B cell (primary cell): ENCODE measurements at regions not wholly inside any gene's neighbourhood (a gene's known extent, or its start where the extent isn't known, plus 50 kb on each side); places are given as distances from the start of the nearest gene placed in this dataset.
A peak's percentile ranks its signal among the peaks of the same experiment; 100 is the strongest.

ENCODE experiments used
- ATAC-seq: fragments of 200-7000 bp; cut with Tn5 transposase; one replicate; pipeline ENCODE4 v1.10.0; 2021; ENCODE audit warnings: low read depth, mild to moderate bottlenecking, moderate number of reproducible peaks, moderate library complexity
- CTCF ChIA-PET: fragments of 350-600 bp; sonication (Branson Sonifier 250); formaldehyde crosslinking; loops from one replicate; lab custom pipeline; 2021; ENCODE audit warnings: antibody characterized with exemption, inconsistent platforms; lab: Charles Lee
- POLR2A ChIA-PET: fragments of 350-600 bp; sonication (Branson Sonifier 250); formaldehyde crosslinking; loops from one replicate; lab custom pipeline; 2021; ENCODE audit warnings: antibody characterized with exemption; lab: Charles Lee
- DNase-seq: peaks from one replicate; pipeline ENCODE4 v3.0.0; 2013
- H2AFZ ChIP-seq: 2 replicates; pipeline ENCODE4 v1.6.1; 2012; ENCODE audit warnings: mild to moderate bottlenecking, low read depth, low read length; ENCODE audit not compliant: insufficient read depth, poor library complexity, severe bottlenecking
- H3K27ac ChIP-seq, 2 donors: 1 replicate in 1 of 2; 2 replicates in 1 of 2; pipeline ENCODE4 v1.5.1; 2012 to 2013; ENCODE audit warnings: low read length in 2 of 2, mild to moderate bottlenecking in 2 of 2, moderate library complexity in 1 of 2
- H3K27me3 ChIP-seq, 4 experiments: fragments of 200-600 bp in 1 of 4; sonication (generic) in 1 of 4; replicated peaks in 1 of 4; 1 replicate in 2 of 4; 2 replicates in 2 of 4; pipeline versions ENCODE4 v1.6.1 to v1.7.0; 2013 to 2016; ENCODE audit warnings: low read length in 3 of 4, mild to moderate bottlenecking in 2 of 4, mixed read lengths in 1 of 4, moderate library complexity in 1 of 4; ENCODE audit not compliant: insufficient read depth in 4 of 4, control insufficient read depth in 3 of 4; ENCODE audit errors: control extremely low read depth in 1 of 4
- H3K36me3 ChIP-seq, 2 experiments: replicated peaks in 1 of 2; 1 replicate in 1 of 2; 2 replicates in 1 of 2; pipeline versions ENCODE4 v1.6.1 to v1.7.1; 2013; ENCODE audit warnings: low read length in 1 of 2; ENCODE audit not compliant: insufficient read depth in 2 of 2, control insufficient read depth in 1 of 2; ENCODE audit errors: control extremely low read depth in 1 of 2, extremely low read depth in 1 of 2
- H3K4me1 ChIP-seq, 2 donors: fragments of 200-600 bp in 1 of 2; sonication (generic) in 1 of 2; 1 replicate in 1 of 2; 2 replicates in 1 of 2; pipeline versions ENCODE4 v1.5.1 to v1.6.1; 2013 to 2017; ENCODE audit warnings: low read length in 2 of 2; ENCODE audit not compliant: control insufficient read depth in 2 of 2, insufficient read depth in 2 of 2
- H3K4me2 ChIP-seq: replicated peaks from 2 replicates; pipeline ENCODE3; 2012; ENCODE audit warnings: mild to moderate bottlenecking, low read depth, low read length; ENCODE audit not compliant: poor library complexity, severe bottlenecking
- H3K4me3 ChIP-seq, 5 experiments: fragments of 200-600 bp in 1 of 5; sonication (generic) in 1 of 5; 1 replicate in 3 of 5; 2 replicates in 2 of 5; pipeline versions ENCODE4 v1.5.1 to v1.7.0; 2011 to 2016; ENCODE audit warnings: low read length in 4 of 5, mild to moderate bottlenecking in 4 of 5, low read depth in 2 of 5, control low read depth in 1 of 5, moderate library complexity in 1 of 5; ENCODE audit not compliant: insufficient read depth in 1 of 5; ENCODE audit errors: control extremely low read depth in 1 of 5, extremely low read depth in 1 of 5
- H3K79me2 ChIP-seq: fragments of 200-600 bp; sonication (generic); one replicate; pipeline ENCODE4 v1.6.0; 2016; ENCODE audit warnings: low read length; ENCODE audit not compliant: control insufficient read depth, insufficient read depth
- H3K9ac ChIP-seq: fragments of 200-600 bp; sonication (generic); 2 replicates; pipeline ENCODE4 v1.6.1; 2017; ENCODE audit warnings: mild to moderate bottlenecking, low read length, moderate library complexity
- H3K9me3 ChIP-seq, 3 donors: one replicate each; pipeline versions ENCODE4 v1.6.1 to v1.7.1; 2013; ENCODE audit warnings: low read length in 2 of 3; ENCODE audit not compliant: control insufficient read depth in 2 of 3, insufficient read depth in 1 of 3; ENCODE audit errors: control extremely low read depth in 1 of 3
- H4K20me1 ChIP-seq: 2 replicates; pipeline ENCODE4 v1.6.0; 2012; ENCODE audit warnings: mild to moderate bottlenecking, low read length; ENCODE audit not compliant: insufficient read depth, control insufficient read depth, poor library complexity, severe bottlenecking
- H3K27ac Mint-ChIP-seq: one replicate; pipeline ENCODE4 v1.8.0; 2021; ENCODE audit warnings: mixed read lengths
- H3K27me3 Mint-ChIP-seq: one replicate; pipeline ENCODE4 v1.8.0; 2021; ENCODE audit warnings: mixed read lengths
- H3K4me1 Mint-ChIP-seq: one replicate; pipeline ENCODE4 v1.8.0; 2021; ENCODE audit warnings: mixed read lengths
- H3K4me3 Mint-ChIP-seq: one replicate; pipeline ENCODE4 v1.8.0; 2021; ENCODE audit warnings: mixed read lengths
- H3K9me3 Mint-ChIP-seq: one replicate; pipeline ENCODE4 v1.8.0; 2022; ENCODE audit warnings: mixed read lengths; ENCODE audit not compliant: insufficient read depth
- EZH2 ChIP-seq: IDR thresholded peaks from 2 replicates; pipeline ENCODE4 v1.6.1; 2012; ENCODE audit warnings: borderline replicate concordance, low read depth, mild to moderate bottlenecking, moderate library complexity, low read length; ENCODE audit not compliant: insufficient read depth, poor library complexity, severe bottlenecking
- WGBS: methylation state at CpG from one replicate; pipeline ENCODE4 v1.1.5; 2013; ENCODE audit warnings: missing lambda C conversion rate; ENCODE audit not compliant: insufficient coverage; 5-methylcytosine and 5-hydroxymethylcytosine counted together
- intact Hi-C: fragments of 100-400 bp; cut with micrococcal nuclease; formaldehyde crosslinking; loops from one replicate; pipeline ENCODE4 v1.10.0; 2022
- TF ChIP-seq, protein P1 (sequence below): fragments of 200-600 bp; IDR thresholded peaks from one replicate; pipeline ENCODE4 v1.8.0; 2022; ENCODE audit warnings: antibody characterized with exemption, mild to moderate bottlenecking

DNA sequence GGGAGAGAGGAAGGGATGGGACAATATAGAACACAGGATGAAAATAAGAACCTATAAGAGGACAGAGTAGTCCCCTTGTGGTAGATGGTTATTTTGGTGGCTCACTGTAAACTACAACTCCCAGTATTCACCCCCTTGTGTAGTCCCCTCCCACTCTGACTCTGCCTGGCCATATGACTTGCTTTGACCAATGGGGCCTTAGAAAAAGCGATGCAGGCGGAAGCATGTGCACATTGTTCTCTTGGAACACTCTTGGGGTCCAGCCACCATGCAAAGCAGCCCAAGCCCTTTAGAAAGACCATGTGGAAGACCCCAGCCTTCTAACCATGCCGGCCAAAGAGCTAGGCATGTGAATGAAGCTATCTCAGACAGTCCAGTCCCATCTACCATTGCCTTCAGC lies 415.0 kb downstream of the BCOR start:
- Mint-ChIP-seq H3K27me3 (peaks cover 10% of the 10 kb centered on the region), H3K9me3 (no peaks in the 10 kb centered on the region), H3K27ac (no peak overlapping the region), H3K4me3 (no peak overlapping the region), H3K4me1 (no peaks in the 10 kb centered on the region)
- POLR2A ChIA-PET: no interaction called here
- H2AFZ ChIP-seq: no peak overlapping the region
- no peak for DNase-seq
- WGBS: 100% methylated on average over 2 of the region's 3 CpGs
- no peak overlapping the region for H3K4me3 ChIP-seq
- CTCF ChIA-PET: no interaction called here
- H3K36me3 ChIP-seq: no peaks in the 10 kb centered on the region
- H3K79me2 ChIP-seq: no peaks in the 10 kb centered on the region
- no peak overlapping the region for H3K4me2 ChIP-seq
- no peaks in the 10 kb centered on the region for H3K4me1 ChIP-seq
- intact Hi-C loops: no loop called here
- H4K20me1 ChIP-seq: no peaks in the 10 kb centered on the region
- no peak overlapping the region for H3K9ac ChIP-seq
- H3K27me3 ChIP-seq: peaks cover 0 to 3% (median under 1%) of the 10 kb centered on the region in 4 experiments
- H3K27ac ChIP-seq: no peak overlapping the region
- no peak for ATAC-seq
- no peak for TF ChIP-seq EZH2
- TF ChIP-seq, protein P1, sequence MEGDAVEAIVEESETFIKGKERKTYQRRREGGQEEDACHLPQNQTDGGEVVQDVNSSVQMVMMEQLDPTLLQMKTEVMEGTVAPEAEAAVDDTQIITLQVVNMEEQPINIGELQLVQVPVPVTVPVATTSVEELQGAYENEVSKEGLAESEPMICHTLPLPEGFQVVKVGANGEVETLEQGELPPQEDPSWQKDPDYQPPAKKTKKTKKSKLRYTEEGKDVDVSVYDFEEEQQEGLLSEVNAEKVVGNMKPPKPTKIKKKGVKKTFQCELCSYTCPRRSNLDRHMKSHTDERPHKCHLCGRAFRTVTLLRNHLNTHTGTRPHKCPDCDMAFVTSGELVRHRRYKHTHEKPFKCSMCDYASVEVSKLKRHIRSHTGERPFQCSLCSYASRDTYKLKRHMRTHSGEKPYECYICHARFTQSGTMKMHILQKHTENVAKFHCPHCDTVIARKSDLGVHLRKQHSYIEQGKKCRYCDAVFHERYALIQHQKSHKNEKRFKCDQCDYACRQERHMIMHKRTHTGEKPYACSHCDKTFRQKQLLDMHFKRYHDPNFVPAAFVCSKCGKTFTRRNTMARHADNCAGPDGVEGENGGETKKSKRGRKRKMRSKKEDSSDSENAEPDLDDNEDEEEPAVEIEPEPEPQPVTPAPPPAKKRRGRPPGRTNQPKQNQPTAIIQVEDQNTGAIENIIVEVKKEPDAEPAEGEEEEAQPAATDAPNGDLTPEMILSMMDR: no peak
- H3K9me3 ChIP-seq: no peaks in the 10 kb centered on the region

DNA sequence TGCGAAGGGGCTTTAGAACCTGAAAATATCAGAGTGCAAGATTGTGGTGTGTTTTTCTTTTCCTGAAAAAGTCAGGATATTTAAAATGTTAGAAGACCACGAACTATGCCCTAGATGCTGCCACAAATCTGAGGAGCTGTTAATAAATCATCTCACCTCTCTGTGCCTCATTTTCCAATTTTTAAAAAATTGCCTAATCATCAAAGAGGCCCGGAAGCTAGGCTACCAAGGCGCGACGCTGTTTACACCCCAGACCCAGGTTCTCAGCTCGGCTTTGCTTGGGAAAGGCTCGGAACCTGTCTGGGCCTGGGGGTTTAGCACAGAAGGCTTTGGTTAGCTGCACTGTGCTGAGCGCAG lies 409.6 kb downstream of the BCOR start:
- Mint-ChIP-seq H3K4me3 (peak overlapping the region; percentile 8), H3K9me3 (no peaks in the 10 kb centered on the region), H3K4me1 (peaks cover 2% of the 10 kb centered on the region), H3K27me3 (peaks cover 34% of the 10 kb centered on the region), H3K27ac (no peak overlapping the region)
- 29% methylated on average over 7 of the region's 9 CpGs for WGBS
- H3K79me2 ChIP-seq: no peaks in the 10 kb centered on the region
- intact Hi-C loops: no loop called here
- no peaks in the 10 kb centered on the region for H3K36me3 ChIP-seq
- no peak overlapping the region for H3K9ac ChIP-seq
- no peaks in the 10 kb centered on the region for H4K20me1 ChIP-seq
- H3K4me1 ChIP-seq: peaks cover 3 to 10% of the 10 kb centered on the region in 2 donors
- H3K27me3 ChIP-seq: peaks cover 0 to 15% (median 7%) of the 10 kb centered on the region in 4 experiments
- POLR2A ChIA-PET: no interaction called here
- no peak overlapping the region for H3K27ac ChIP-seq
- H3K4me3 ChIP-seq: peak overlapping the region in 2 of 5 experiments; percentile 8 to 17
- ATAC-seq (no peak), DNase-seq (no peak)
- H2AFZ ChIP-seq: no peak overlapping the region
- H3K4me2 ChIP-seq: peak overlapping the region; percentile 60
- CTCF ChIA-PET: no interaction called here
- no peak for TF ChIP-seq EZH2
- TF ChIP-seq, protein P1: no peak
- H3K9me3 ChIP-seq: no peaks in the 10 kb centered on the region
